Osteoblast (primary cell): ENCODE measurements at regions not wholly inside any gene's neighbourhood (a gene's known extent, or its start where the extent isn't known, plus 50 kb on each side); places are given as distances from the start of the nearest gene placed in this dataset.

Experiments used
- DNase-seq: peaks from one replicate; pipeline ENCODE4 v3.0.0; 2011; ENCODE audit warnings: low spot score, mixed read lengths; ENCODE audit not compliant: insufficient read length; ENCODE audit errors: missing footprints
- H2AFZ ChIP-seq: 2 replicates; pipeline ENCODE4 v1.6.0; 2011; ENCODE audit warnings: mild to moderate bottlenecking, low read length
- H3K27ac ChIP-seq: 2 replicates; pipeline ENCODE4 v1.5.1; 2011; ENCODE audit warnings: mild to moderate bottlenecking, low read depth, low read length, moderate library complexity
- H3K27me3 ChIP-seq: 2 replicates; pipeline ENCODE4 v1.6.0; 2012; ENCODE audit warnings: mild to moderate bottlenecking, control low read depth, inconsistent platforms, low read length, moderate library complexity; ENCODE audit not compliant: insufficient read depth
- H3K36me3 ChIP-seq: 2 replicates; pipeline ENCODE4 v1.5.1; 2011; ENCODE audit warnings: mild to moderate bottlenecking, low read length, control low read depth, moderate library complexity; ENCODE audit not compliant: insufficient read depth
- H3K4me1 ChIP-seq: 2 replicates; pipeline ENCODE4 v1.5.1; 2011; ENCODE audit warnings: mild to moderate bottlenecking, low read length, control low read depth, moderate library complexity; ENCODE audit not compliant: insufficient read depth
- H3K4me2 ChIP-seq: 2 replicates; pipeline ENCODE4 v1.6.0; 2011; ENCODE audit warnings: mild to moderate bottlenecking, low read length; ENCODE audit not compliant: insufficient read depth
- H3K4me3 ChIP-seq: fragments of 200-600 bp; sonication (generic); 3 replicates; pipeline ENCODE4 v1.5.1; 2012; ENCODE audit warnings: mild to moderate bottlenecking, low read length, inconsistent platforms; ENCODE audit not compliant: insufficient read depth
- H3K79me2 ChIP-seq: 2 replicates; pipeline ENCODE4 v1.6.0; 2012; ENCODE audit warnings: mild to moderate bottlenecking, low read length, control low read depth, inconsistent platforms; ENCODE audit not compliant: insufficient read depth
- H3K9me3 ChIP-seq: 2 replicates; pipeline ENCODE4 v1.5.1; 2011; ENCODE audit warnings: low read depth, low read length, control low read depth
- H4K20me1 ChIP-seq: 2 replicates; pipeline ENCODE4 v1.6.0; 2012; ENCODE audit warnings: mild to moderate bottlenecking, low read length, control low read depth; ENCODE audit not compliant: insufficient read depth
- CTCF ChIP-seq: IDR thresholded peaks from 2 replicates; pipeline ENCODE4 v1.5.1; 2011; ENCODE audit warnings: mild to moderate bottlenecking, low read depth, low read length, moderate library complexity; ENCODE audit errors: extremely low read depth

- H3K27me3 ChIP-seq: no peaks in the 10 kb centered on the region
- H3K27ac ChIP-seq: no peak overlapping the region
- no peak overlapping the region for H3K4me3 ChIP-seq
Observed at GRCh38 chr5:76007904-76008303, 75.3 kb upstream of the SV2C start.

GRCh38 chr5:76000582-76000981 is 82.6 kb upstream of the SV2C start:
- no peak for DNase-seq
- H3K4me2 ChIP-seq: no peak overlapping the region
- no peak overlapping the region for H3K27ac ChIP-seq
- no peaks in the 10 kb centered on the region for H3K36me3 ChIP-seq
- no peaks in the 10 kb centered on the region for H3K4me1 ChIP-seq
- H3K4me3 ChIP-seq: no peak overlapping the region
- no peaks in the 10 kb centered on the region for H3K9me3 ChIP-seq
- no peaks in the 10 kb centered on the region for H3K27me3 ChIP-seq
- no peaks in the 10 kb centered on the region for H3K79me2 ChIP-seq
- no peak overlapping the region for H2AFZ ChIP-seq
- TF ChIP-seq CTCF: no peak
- no peaks in the 10 kb centered on the region for H4K20me1 ChIP-seq

More at GRCh38 chr5:76007904-76008303, 75.3 kb upstream of the SV2C start:
- TF ChIP-seq CTCF: no peak
- no peaks in the 10 kb centered on the region for H3K36me3 ChIP-seq
- H3K4me2 ChIP-seq: no peak overlapping the region
- H2AFZ ChIP-seq: no peak overlapping the region
- H4K20me1 ChIP-seq: no peaks in the 10 kb centered on the region
- no peaks in the 10 kb centered on the region for H3K79me2 ChIP-seq
- H3K4me1 ChIP-seq: no peaks in the 10 kb centered on the region
- no peaks in the 10 kb centered on the region for H3K9me3 ChIP-seq
- DNase-seq: no peak

- Histone ChIP-seq H3K4me1 (no peaks in the 10 kb centered on the region), H3K4me2 (no peak overlapping the region), H3K4me3 (no peak overlapping the region), H3K79me2 (no peaks in the 10 kb centered on the region), H3K9me3 (no peaks in the 10 kb centered on the region), H3K36me3 (no peaks in the 10 kb centered on the region), H4K20me1 (no peaks in the 10 kb centered on the region), H2AFZ (no peak overlapping the region), H3K27me3 (no peaks in the 10 kb centered on the region), H3K27ac (no peak overlapping the region)
- no peak for TF ChIP-seq CTCF
- DNase-seq: no peak
Observed at GRCh38 chr5:75993643-75994520, 89.3 kb upstream of the SV2C start.

- no peaks in the 10 kb centered on the region for H3K36me3 ChIP-seq
- H3K27me3 ChIP-seq: no peaks in the 10 kb centered on the region
- no peak for TF ChIP-seq CTCF
- no peaks in the 10 kb centered on the region for H4K20me1 ChIP-seq
- no peak overlapping the region for H3K27ac ChIP-seq
- no peaks in the 10 kb centered on the region for H3K79me2 ChIP-seq
- no peaks in the 10 kb centered on the region for H3K4me1 ChIP-seq
- no peak for DNase-seq
- H3K4me2 ChIP-seq: no peak overlapping the region
- H3K9me3 ChIP-seq: no peaks in the 10 kb centered on the region
- no peak overlapping the region for H2AFZ ChIP-seq
- H3K4me3 ChIP-seq: no peak overlapping the region
Observed at GRCh38 chr5:75993183-75993582, 90.0 kb upstream of the SV2C start.
